ENCODE measurements at regions not wholly inside any gene's neighbourhood (a gene's known extent, or its start where the extent isn't known, plus 50 kb on each side); places are given as distances from the start of the nearest gene placed in this dataset.
A peak's percentile ranks its signal among the peaks of the same experiment; 100 is the strongest.
"Not testable (repeated sequence)": the region's sequence is repeated elsewhere in the genome, so short reads cannot be mapped to it uniquely, and the experiment has no call there.

DNA sequence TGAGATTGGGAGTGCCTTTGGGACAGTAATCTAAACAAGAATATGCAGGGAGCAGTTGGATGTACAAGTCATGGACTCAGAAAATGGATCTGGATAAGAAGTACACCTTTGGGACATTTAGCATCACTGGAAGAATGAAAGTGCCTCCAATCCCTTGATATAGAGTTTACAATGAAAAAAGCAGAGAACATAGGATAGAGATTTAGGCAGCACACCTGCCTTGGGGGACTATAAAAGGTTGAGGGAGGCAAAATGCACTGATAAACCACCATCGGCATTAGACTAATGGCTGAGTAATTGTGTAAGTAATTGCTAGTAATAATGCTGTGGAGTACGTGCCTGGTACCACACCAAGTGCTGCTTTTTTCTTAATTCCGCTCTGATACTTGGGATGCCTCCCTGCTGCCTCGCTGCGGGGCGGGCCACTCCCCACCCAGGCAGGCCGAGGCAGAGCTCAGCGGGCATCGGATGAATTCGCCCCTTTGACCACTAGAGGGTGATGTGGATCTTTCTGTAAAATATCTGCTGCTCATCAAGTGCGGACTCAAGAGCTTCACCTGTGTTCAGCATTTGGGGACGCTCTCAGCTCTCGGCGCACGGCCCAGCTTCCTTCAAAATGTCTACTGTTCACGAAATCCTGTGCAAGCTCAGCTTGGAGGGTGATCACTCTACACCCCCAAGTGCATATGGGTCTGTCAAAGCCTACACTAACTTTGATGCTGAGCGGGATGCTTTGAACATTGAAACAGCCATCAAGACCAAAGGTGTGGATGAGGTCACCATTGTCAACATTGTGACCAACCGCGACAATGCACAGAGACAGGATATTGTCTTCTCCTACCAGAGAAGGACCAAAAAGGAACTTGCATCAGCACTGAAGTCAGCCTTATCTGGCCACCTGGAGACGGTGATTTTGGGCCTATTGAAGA lies 99.9 kb downstream of the ANKRD18B start:
- peak; percentile 25 to 70 (median 49) for DNase-seq

- not testable (repeated sequence) for DNase-seq
These were observed 104.3 kb downstream of the ANKRD18B start for GRCh38 chr9:33628318-33628717.

GRCh38 chr9:33628865-33629410 lies 104.9 kb downstream of the ANKRD18B start:
- no peak for DNase-seq

DNA sequence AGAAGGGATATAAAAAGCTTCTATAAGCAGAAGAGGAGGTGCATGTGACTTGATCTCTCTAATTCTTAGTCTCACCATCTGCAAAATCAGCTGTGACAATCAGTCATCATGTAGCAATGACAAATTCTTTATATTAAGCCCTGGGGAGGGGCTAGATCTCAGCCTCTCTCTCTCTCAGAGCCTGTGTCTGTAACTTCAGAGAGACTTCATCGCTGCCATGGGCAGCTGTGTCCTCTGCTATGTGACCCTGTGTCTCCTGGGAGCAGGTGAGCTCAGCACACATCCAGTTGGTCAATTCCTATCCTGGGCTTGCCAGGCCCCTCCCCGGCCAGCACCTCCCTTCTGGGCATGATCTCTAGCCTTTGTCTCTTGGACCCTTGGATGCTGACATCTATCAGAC lies 109.6 kb downstream of the ANKRD18B start:
- DNase-seq, result no peak

GRCh38 chr9:33637881-33638280 lies 113.8 kb downstream of the ANKRD18B start:
- DNase-seq, result no peak

- DNase-seq, result no peak
These were observed 114.4 kb downstream of the ANKRD18B start for GRCh38 chr9:33638391-33638915.

- no peak for DNase-seq
These were observed 121.7 kb downstream of the ANKRD18B start for GRCh38 chr9:33645706-33646105.

DNA sequence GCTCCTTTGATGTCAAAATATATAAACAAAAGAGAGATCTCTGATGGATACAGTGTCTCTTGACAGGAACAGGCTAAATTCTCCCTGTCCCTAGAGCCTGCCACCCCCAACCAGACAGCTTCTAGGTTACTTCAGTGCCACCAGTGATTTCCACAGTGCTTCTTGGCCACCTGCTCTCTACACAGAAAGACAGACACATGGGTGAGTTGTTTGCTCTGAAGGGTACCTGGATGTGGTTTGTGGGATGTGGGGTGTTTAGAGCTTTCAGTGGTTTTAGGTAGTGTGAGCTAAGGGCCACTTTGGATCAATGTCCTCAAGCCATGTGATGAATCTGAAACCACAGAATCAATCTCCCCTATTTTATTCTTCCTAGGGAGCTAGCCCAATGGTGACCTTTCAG lies 125.4 kb downstream of the ANKRD18B start:
- DNase-seq, result no peak

- no peak for DNase-seq
These were observed 127.1 kb downstream of the ANKRD18B start for GRCh38 chr9:33651125-33651524.

GRCh38 chr9:33659921-33660320 lies 135.4 kb upstream of the PRSS3 start:
- no peak for DNase-seq

- no peak for DNase-seq
These were observed 134.6 kb upstream of the PRSS3 start for GRCh38 chr9:33660772-33661171.

GRCh38 chr9:33661176-33661575 lies 134.2 kb upstream of the PRSS3 start:
- DNase-seq, result no peak

- DNase-seq, result no peak
These were observed 132.5 kb upstream of the PRSS3 start for GRCh38 chr9:33662871-33663270.

DNA sequence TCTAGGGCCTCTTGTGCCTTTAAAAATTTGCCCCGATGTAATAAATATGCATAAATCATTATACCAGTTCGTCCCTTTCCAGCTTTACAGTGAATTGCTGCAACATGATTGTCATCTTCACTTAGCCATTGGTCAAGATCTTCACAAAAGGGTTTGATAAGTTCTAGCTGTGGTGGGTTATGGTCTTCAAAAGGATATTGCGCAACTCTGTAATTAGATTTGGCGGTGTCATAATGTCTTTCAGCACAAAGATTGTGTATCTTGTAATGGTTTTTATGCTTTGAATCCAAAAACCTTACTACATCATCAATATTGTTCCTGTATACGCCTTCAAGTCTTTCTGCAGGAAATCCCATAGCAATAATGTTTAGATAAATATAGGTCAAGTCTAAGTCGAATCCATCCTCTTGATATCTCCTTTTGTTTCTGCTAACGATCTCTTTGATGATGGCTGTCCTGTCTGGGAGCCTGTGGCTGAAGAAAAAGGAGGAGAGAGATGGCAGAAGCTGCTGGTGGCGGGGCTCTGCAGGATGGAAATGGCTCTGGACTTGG lies 119.1 kb upstream of the PRSS3 start:
- DNase-seq, result not testable (repeated sequence)

- DNase-seq, result peak in 4 of 5 donors; percentile 3 to 11 (median 4)
These were observed 118.4 kb upstream of the PRSS3 start for GRCh38 chr9:33676746-33677505.

- no peak for DNase-seq
These were observed 117.9 kb upstream of the PRSS3 start for GRCh38 chr9:33677506-33677809.

- DNase-seq, result no peak
These were observed 117.4 kb upstream of the PRSS3 start for GRCh38 chr9:33677961-33678360.

- DNase-seq, result no peak
These were observed 112.8 kb upstream of the PRSS3 start for GRCh38 chr9:33682551-33682950.

DNA sequence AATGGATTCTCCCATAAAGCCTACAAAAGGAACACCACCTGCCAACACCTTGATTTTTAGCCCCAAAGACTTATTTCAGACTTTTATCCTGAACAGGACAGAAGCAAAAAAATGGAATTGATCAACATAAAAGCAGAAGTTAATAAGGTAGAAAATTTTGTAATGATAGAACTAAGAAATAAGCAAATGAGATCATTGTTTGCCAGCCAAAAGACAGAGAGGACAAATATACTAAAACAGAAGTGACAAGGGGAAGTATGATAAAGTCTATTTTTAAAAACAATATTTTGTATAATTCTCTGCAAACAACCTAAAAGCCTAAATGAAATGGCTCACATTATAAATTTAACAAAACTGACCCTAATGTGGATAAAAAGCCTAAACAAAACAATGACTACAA lies 110.5 kb upstream of the PRSS3 start:
- DNase-seq, result no peak

GRCh38 chr9:33686942-33687341 lies 108.4 kb upstream of the PRSS3 start:
- no peak for DNase-seq

DNA sequence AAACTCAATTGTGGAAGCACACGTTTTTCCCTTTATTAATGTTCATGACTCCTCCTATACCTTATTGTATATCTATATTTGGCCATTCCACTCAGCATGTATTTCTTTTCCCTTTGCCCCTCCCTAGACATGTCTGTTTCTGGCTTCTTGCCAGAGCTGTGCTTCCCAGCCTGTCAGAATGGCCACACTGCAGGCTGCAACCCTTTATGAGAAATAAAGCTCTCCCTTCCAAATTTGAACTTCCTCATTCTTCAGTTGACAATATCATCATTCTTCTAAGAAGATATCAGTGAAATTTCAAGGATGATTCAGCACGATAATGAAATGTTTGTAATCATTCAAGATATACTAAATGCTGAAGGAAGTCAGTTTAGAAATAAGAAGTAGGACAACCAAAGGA lies 107.6 kb upstream of the PRSS3 start:
- DNase-seq, result no peak

GRCh38 chr9:33690143-33690933 lies 105.0 kb upstream of the PRSS3 start:
- DNase-seq, result no peak

Data from T-helper 1 cell (primary cell).